Rectal smooth muscle tissue (tissue), 1 donor: ENCODE measurements at regions not wholly inside any gene's neighbourhood (a gene's known extent, or its start where the extent isn't known, plus 50 kb on each side); places are given as distances from the start of the nearest gene placed in this dataset.

Experiments used
- H3K27ac ChIP-seq: one replicate; pipeline ENCODE4 v1.7.0; 2013; ENCODE audit warnings: low read depth, low read length, inconsistent platforms
- H3K27me3 ChIP-seq: one replicate; pipeline ENCODE4 v1.7.0; 2013; ENCODE audit warnings: low read length; ENCODE audit not compliant: control insufficient read depth, insufficient read depth
- H3K36me3 ChIP-seq: one replicate; pipeline ENCODE4 v1.7.0; 2013; ENCODE audit warnings: low read length; ENCODE audit not compliant: control insufficient read depth, insufficient read depth
- H3K4me1 ChIP-seq: one replicate; pipeline ENCODE4 v1.7.0; 2013; ENCODE audit warnings: low read length; ENCODE audit not compliant: control insufficient read depth, insufficient read depth
- H3K4me3 ChIP-seq: one replicate; pipeline ENCODE4 v1.7.0; 2013; ENCODE audit warnings: low read length
- H3K9ac ChIP-seq: one replicate; pipeline ENCODE4 v1.7.0; 2013; ENCODE audit warnings: low read length

DNA sequence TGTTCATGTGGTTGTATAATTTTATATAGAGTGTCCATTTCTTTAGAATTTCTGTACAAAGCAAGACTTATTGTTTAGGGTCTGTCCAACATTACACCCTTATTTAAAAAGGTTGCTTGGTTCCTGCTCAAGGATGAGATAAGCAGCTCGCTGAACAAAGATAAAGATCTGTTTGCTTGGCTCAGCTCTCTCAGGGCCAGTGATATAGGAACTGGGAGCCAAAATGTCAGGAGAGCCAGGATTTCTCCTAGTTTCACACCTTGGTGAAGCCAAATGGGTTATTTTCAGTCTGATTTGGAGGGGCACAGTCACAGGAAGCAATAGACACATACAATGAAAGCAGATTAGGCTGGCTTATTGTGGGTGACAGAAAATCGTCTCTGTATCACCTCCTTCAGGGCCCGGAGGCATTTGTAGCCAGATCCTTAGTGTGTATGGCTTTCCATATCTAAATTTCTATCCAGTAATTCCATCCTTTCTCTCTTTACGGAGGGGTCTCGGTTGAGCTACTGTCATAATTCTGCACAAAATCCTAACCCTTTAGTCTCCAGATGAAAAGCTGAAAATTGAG, 396.4 kb downstream of the TMEM232 start:
- Histone ChIP-seq H3K4me1 (no peaks in the 10 kb centered on the region), H3K4me3 (no peak overlapping the region), H3K9ac (no peak overlapping the region), H3K27ac (no peak overlapping the region), H3K36me3 (no peaks in the 10 kb centered on the region), H3K27me3 (no peaks in the 10 kb centered on the region)

DNA sequence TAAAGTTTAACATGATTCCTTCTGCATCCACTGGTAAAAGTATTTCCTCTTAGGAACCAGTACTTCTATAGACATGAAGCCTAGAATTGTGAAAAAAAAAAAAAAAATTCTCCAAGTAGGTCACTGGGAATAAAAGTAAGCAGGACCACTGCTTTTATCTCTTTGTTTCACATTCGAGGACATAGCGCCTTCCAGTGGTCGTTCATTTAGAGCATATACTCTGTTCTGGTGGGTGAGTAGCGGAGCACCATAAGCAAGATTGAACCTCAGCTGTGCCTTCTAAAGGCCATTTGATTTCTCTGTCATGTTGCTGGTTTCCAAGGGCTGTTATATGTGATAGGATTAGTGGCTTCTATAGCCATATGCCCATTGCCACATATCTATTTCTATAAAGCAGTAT, 393.1 kb downstream of the TMEM232 start:
- H3K4me1 ChIP-seq = peaks cover 3% of the 10 kb centered on the region
- no peak overlapping the region for H3K4me3 ChIP-seq
- H3K36me3 ChIP-seq = no peaks in the 10 kb centered on the region
- no peaks in the 10 kb centered on the region for H3K27me3 ChIP-seq
- no peak overlapping the region for H3K9ac ChIP-seq
- no peak overlapping the region for H3K27ac ChIP-seq

DNA sequence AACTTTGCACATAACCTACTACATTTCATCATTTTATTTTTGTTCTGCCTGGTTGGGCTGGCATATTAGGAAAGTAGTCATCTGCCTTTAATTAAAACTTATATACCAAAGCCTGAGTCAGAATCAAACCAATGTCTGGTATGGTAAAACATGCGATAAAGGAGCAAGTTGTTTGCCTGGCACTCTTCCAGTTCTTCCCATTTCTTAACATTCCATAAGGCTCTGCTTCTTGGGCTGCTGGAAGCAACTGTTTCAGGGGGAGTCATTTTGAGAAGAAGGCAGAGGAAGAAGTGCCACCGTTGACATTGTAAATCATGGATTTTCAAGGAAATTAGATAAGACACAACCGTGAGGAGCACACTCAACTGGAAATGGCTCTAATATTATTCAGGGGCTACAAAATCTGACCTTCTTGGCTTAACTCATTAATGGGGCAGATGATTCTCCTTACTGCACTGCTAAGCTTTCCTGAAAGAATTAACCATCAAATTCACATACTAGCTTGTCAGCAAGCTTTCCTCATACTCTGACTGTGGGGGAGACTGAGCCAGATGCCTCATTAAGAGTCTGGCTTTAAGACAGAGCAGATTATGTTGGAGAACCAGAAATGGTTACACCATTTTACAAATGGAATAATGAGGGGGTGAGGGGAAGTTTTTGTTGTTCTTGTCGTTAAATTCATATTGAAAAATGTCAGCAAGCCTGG, 391.0 kb downstream of the TMEM232 start:
- Histone ChIP-seq H3K4me1 (peaks cover 8% of the 10 kb centered on the region), H3K4me3 (no peak overlapping the region), H3K27ac (no peak overlapping the region), H3K9ac (no peak overlapping the region), H3K27me3 (no peaks in the 10 kb centered on the region), H3K36me3 (no peaks in the 10 kb centered on the region)

DNA sequence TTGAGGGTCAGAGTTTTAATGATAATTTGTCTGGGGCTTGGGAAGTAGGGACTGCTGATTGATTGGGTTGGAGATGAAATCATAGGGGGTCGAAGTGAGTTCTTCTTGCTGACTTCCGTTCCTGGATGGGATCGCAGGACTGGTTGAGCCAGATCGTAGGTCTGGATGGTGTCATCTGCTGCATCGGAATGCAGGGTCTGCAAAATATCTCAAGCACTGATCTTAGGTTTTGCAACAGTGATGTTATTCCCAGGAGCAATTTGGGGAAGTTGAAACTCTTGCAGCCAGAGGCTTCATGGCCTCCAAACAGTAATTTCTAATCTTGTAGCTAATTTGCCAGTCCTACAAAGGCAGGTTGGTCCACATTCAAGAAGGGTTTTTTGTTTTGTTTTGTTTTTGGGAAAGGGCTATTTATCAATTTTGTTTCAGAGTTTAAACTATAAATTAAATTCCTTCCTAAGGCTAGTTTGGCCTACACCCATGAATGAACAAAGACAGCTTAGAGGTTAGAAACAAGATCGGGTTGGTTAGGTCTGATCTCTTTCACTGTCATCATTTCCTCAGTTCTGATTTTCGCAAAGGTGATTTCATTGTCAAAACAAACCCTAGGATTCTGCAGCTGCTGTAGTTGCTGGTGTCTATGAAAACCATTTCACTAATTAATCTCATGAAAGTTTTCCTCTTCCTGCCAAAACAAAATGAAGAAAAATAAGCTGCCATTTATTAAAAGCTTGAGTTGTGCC, 388.0 kb downstream of the TMEM232 start:
- no peak overlapping the region for H3K27ac ChIP-seq
- no peaks in the 10 kb centered on the region for H3K27me3 ChIP-seq
- no peaks in the 10 kb centered on the region for H3K36me3 ChIP-seq
- no peak overlapping the region for H3K9ac ChIP-seq
- H3K4me1 ChIP-seq = peaks cover 8% of the 10 kb centered on the region
- no peak overlapping the region for H3K4me3 ChIP-seq

DNA sequence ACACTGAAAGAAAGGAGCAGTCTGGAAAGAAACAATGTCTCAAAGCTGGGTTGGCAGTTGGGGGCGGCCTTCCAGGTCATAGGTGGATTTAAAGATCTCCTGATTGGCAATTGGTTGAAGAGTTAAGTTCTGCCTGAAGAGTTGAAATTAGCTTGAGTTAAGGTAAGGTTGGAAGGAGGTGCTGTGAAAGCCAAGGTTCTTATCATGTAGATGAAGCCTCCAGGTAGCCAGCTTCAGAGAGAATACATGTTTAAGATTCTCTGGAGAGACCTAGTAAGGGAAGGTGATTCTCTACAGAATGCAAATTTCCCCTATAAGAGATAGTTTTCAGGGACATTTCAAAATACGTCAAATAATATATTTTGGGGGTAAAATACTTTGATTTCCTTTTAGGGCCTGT, 387.1 kb downstream of the TMEM232 start:
- Histone ChIP-seq H3K4me3 (no peak overlapping the region), H3K4me1 (peaks cover 8% of the 10 kb centered on the region), H3K27me3 (no peaks in the 10 kb centered on the region), H3K9ac (no peak overlapping the region), H3K27ac (no peak overlapping the region), H3K36me3 (no peaks in the 10 kb centered on the region)

DNA sequence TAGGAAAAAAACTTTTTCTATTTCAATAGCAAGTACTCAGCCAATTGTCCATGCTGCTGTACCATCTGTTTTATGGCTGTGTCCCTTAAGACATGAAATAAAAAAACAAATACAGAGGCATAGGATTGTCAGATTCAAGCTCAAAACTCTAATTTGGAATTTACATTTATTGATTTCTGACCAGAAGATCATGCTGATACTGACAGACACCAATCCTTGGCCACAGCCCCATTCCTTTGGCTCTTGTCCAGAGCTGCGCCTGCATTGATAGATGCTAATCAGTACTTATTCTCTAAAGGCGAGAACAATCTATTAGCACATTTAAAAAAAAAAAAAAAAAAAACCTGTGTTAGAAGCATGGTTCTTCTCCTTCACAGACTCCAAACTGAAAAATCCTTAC, 384.6 kb downstream of the TMEM232 start:
- no peaks in the 10 kb centered on the region for H3K27me3 ChIP-seq
- H3K36me3 ChIP-seq = no peaks in the 10 kb centered on the region
- H3K4me1 ChIP-seq = peaks cover 8% of the 10 kb centered on the region
- no peak overlapping the region for H3K27ac ChIP-seq
- H3K9ac ChIP-seq = no peak overlapping the region
- H3K4me3 ChIP-seq = no peak overlapping the region

DNA sequence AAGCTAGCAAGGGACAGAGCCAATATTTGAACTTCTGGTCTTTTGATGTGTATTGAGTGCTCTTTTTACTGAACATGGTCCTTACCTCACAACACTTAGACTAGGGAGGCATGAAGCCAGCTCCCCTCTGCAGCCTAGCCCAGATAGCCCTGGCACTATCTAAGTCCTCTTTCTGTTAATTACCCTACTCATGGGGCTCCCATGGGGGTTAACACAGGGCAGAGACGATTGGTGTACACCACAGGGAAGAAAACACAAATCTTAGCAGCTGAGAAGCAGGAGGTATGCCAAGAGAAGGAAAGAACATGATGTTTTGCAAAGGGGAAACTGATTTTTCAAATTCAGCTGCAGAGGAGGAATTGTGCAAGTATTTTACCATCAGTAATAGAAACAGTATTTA, 383.8 kb downstream of the TMEM232 start:
- Histone ChIP-seq H3K4me1 (peaks cover 8% of the 10 kb centered on the region), H3K27me3 (no peaks in the 10 kb centered on the region), H3K27ac (no peak overlapping the region), H3K9ac (no peak overlapping the region), H3K36me3 (no peaks in the 10 kb centered on the region), H3K4me3 (no peak overlapping the region)

DNA sequence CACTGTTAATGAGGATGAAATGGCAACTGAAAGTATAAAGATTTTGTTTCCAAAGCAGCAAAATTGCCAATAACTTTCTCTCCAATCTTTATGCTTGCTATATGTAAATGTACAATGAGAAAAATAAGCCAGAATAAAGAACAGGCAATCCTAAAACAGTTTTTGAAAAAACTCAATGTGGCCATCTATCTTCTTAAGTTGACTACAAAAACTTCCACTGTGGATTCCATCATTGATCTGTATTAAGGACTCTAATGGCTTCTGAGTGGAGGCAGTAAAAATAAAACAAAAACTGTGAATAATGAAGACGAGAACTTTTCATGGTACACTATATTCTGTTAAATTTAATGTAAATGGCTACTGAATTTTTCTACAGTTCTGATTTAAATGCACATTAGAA, 382.9 kb downstream of the TMEM232 start:
- Histone ChIP-seq H3K4me1 (peaks cover 4% of the 10 kb centered on the region), H3K27ac (no peak overlapping the region), H3K9ac (no peak overlapping the region), H3K36me3 (no peaks in the 10 kb centered on the region), H3K27me3 (no peaks in the 10 kb centered on the region), H3K4me3 (no peak overlapping the region)

DNA sequence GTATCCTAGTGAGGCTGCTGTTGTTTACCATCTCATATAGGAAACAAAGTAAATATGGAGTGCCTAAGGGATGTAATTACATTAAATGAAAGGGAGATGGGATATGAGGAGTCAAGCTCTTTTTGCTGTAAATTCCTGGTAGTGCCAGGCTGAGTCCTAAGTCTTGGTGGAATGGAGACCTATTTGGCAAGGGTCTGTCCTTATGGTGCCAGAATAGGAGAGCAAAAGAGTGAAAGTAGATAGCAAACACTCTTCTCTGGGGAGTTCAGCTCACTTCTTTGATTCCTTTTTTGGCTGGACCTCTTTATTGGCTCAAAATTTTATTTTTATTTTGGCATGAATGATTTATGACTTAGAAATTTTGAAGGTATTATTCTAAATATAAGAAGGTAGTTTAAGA, 380.8 kb downstream of the TMEM232 start:
- Histone ChIP-seq H3K36me3 (no peaks in the 10 kb centered on the region), H3K27ac (no peak overlapping the region), H3K4me3 (no peak overlapping the region), H3K9ac (no peak overlapping the region), H3K4me1 (no peaks in the 10 kb centered on the region), H3K27me3 (no peaks in the 10 kb centered on the region)

DNA sequence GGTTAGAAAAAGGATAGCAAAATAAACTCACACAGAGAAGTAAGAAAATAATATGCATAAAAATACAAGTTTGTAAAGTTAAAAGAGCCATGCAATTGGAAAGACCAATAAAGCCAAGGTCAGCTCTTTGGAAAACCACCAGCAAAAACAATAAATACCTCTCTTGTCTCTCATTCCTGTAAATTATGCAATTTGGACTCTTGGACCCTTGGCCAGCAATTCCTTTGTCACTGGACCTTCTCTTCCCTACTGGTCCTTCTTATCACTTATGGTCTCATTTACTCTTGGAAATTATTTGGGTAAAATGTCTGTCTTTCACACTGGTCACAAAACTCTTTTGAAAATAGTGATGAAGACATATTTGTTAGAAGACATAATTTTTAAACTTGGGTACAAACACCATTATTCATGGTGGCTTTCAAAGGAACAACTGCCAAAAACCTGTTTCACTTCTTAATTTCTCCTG, 379.5 kb downstream of the TMEM232 start:
- Histone ChIP-seq H3K36me3 (no peaks in the 10 kb centered on the region), H3K27ac (no peak overlapping the region), H3K4me1 (no peaks in the 10 kb centered on the region), H3K4me3 (no peak overlapping the region), H3K9ac (no peak overlapping the region), H3K27me3 (no peaks in the 10 kb centered on the region)

DNA sequence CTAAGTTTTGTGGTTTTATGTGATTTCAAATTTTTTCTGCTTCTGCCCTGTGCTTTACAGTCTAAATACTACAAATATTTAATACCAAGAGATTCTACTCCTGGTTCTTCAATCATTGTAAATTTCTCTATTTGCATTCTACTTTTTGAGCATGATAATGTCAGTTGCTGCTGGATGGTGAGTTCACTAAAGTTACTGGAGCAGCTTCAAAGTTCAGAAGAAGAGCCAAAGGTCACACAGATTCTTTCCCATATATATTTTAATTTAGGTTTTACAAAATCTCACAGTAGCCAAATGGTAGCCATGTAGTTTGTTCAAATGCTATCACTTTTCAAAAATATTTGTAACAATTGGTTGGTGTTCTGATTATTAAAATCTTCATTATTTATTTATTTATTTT, 378.7 kb downstream of the TMEM232 start:
- H3K27me3 ChIP-seq = no peaks in the 10 kb centered on the region
- H3K9ac ChIP-seq = no peak overlapping the region
- H3K27ac ChIP-seq = no peak overlapping the region
- H3K4me3 ChIP-seq = no peak overlapping the region
- no peaks in the 10 kb centered on the region for H3K4me1 ChIP-seq
- no peaks in the 10 kb centered on the region for H3K36me3 ChIP-seq

DNA sequence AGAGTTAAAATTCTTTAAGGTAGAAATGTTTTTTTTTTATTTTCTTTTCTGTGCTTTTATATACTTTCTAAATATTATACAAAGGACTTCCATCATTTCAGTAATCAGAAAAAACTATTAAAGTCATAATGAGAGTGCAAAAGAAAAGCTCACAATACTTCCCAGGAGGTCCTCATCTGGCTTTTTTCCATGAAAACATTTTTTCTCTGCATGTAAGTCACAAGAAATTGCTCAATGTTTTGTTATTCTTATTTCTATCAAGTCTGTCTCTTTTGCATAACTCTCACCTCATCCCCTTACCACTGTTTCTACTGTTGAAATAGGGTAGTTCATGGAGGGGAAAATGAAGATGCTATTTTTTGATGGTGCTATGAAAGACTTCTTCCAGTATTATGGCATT, 375.0 kb downstream of the TMEM232 start:
- Histone ChIP-seq H3K36me3 (no peaks in the 10 kb centered on the region), H3K27ac (no peak overlapping the region), H3K27me3 (no peaks in the 10 kb centered on the region), H3K4me1 (no peaks in the 10 kb centered on the region), H3K4me3 (no peak overlapping the region), H3K9ac (no peak overlapping the region)
